ENCODE measurements at regions not wholly inside any gene's neighbourhood (a gene's known extent, or its start where the extent isn't known, plus 50 kb on each side); places are given as distances from the start of the nearest gene placed in this dataset.
A peak's percentile ranks its signal among the peaks of the same experiment; 100 is the strongest.

GRCh38 chr2:66080127-66080526 lies 354.8 kb upstream of the MEIS1 start:
- Histone ChIP-seq H3K9me3 (replicated peaks; ENCODE audit: insufficient read depth, low read length) (no peaks in the 10 kb centered on the region), H3K27ac (ENCODE audit: low read length) (no peak overlapping the region), H2AFZ (ENCODE audit: low read length) (no peak overlapping the region), H4K20me1 (ENCODE audit: insufficient read depth, low read length) (no peaks in the 10 kb centered on the region), H3K4me1 (ENCODE audit: low read length) (no peaks in the 10 kb centered on the region), H3K27me3 (replicated peaks; ENCODE audit: insufficient read depth, low read length) (no peaks in the 10 kb centered on the region), H3F3A (ENCODE audit: insufficient read depth, low read length) (no peaks in the 10 kb centered on the region), H3K9me2 (replicated peaks; ENCODE audit: insufficient read depth, low read length) (no peaks in the 10 kb centered on the region), H3K9ac (ENCODE audit: low read length) (no peak overlapping the region), H3K4me2 (ENCODE audit: low read depth, low read length) (no peak overlapping the region), H3K36me3 (replicated peaks; ENCODE audit: insufficient read depth, low read length) (no peaks in the 10 kb centered on the region), H3K79me2 (ENCODE audit: low read length) (no peaks in the 10 kb centered on the region), H3K4me3 (ENCODE audit: low read length) (no peak overlapping the region)
- TF ChIP-seq CTCF (IDR thresholded peaks at IDR 0.05; ENCODE audit: low read length) = no peak
- TF ChIP-seq EZH2phosphoT487 (IDR thresholded peaks at IDR 0.05; ENCODE audit: low read length) = no peak
- TF ChIP-seq EZH2 (optimal IDR thresholded peaks at IDR 0.05; ENCODE audit: low read depth, low read length) = no peak
- peak; percentile 26 for DNase-seq

- H3F3A ChIP-seq (ENCODE audit: insufficient read depth, low read length) = no peaks in the 10 kb centered on the region
These were observed 361.8 kb upstream of the MEIS1 start for GRCh38 chr2:66073172-66073571.

GRCh38 chr2:66070721-66071602 lies 364.0 kb upstream of the MEIS1 start:
- H3K9ac ChIP-seq (ENCODE audit: low read length) = no peak overlapping the region
- H2AFZ ChIP-seq (ENCODE audit: low read length) = no peak overlapping the region
- H3F3A ChIP-seq (ENCODE audit: insufficient read depth, low read length) = no peaks in the 10 kb centered on the region
- H3K9me2 ChIP-seq (replicated peaks; ENCODE audit: insufficient read depth, low read length) = no peaks in the 10 kb centered on the region
- no peaks in the 10 kb centered on the region for H3K4me1 ChIP-seq (ENCODE audit: low read length)
- no peak overlapping the region for H3K27ac ChIP-seq (ENCODE audit: low read length)
- H3K4me3 ChIP-seq (ENCODE audit: low read length) = no peak overlapping the region
- DNase-seq = no peak
- H3K36me3 ChIP-seq (replicated peaks; ENCODE audit: insufficient read depth, low read length) = no peaks in the 10 kb centered on the region
- no peaks in the 10 kb centered on the region for H3K9me3 ChIP-seq (replicated peaks; ENCODE audit: insufficient read depth, low read length)
- H4K20me1 ChIP-seq (ENCODE audit: insufficient read depth, low read length) = no peaks in the 10 kb centered on the region
- no peaks in the 10 kb centered on the region for H3K27me3 ChIP-seq (replicated peaks; ENCODE audit: insufficient read depth, low read length)
- TF ChIP-seq EZH2 (optimal IDR thresholded peaks at IDR 0.05; ENCODE audit: low read depth, low read length) (no peak), CTCF (IDR thresholded peaks at IDR 0.05; ENCODE audit: low read length) (no peak), EZH2phosphoT487 (IDR thresholded peaks at IDR 0.05; ENCODE audit: low read length) (no peak)
- H3K4me2 ChIP-seq (ENCODE audit: low read depth, low read length) = no peak overlapping the region
- H3K79me2 ChIP-seq (ENCODE audit: low read length) = no peaks in the 10 kb centered on the region

More at GRCh38 chr2:66073172-66073571, 361.8 kb upstream of the MEIS1 start:
- DNase-seq = no peak
- Histone ChIP-seq H3K9me2 (replicated peaks; ENCODE audit: insufficient read depth, low read length) (no peaks in the 10 kb centered on the region), H3K4me3 (ENCODE audit: low read length) (no peak overlapping the region), H2AFZ (ENCODE audit: low read length) (no peak overlapping the region), H4K20me1 (ENCODE audit: insufficient read depth, low read length) (no peaks in the 10 kb centered on the region), H3K79me2 (ENCODE audit: low read length) (no peaks in the 10 kb centered on the region), H3K9me3 (replicated peaks; ENCODE audit: insufficient read depth, low read length) (no peaks in the 10 kb centered on the region), H3K4me1 (ENCODE audit: low read length) (no peaks in the 10 kb centered on the region), H3K4me2 (ENCODE audit: low read depth, low read length) (no peak overlapping the region), H3K27ac (ENCODE audit: low read length) (no peak overlapping the region), H3K9ac (ENCODE audit: low read length) (no peak overlapping the region), H3K27me3 (replicated peaks; ENCODE audit: insufficient read depth, low read length) (no peaks in the 10 kb centered on the region), H3K36me3 (replicated peaks; ENCODE audit: insufficient read depth, low read length) (no peaks in the 10 kb centered on the region)
- TF ChIP-seq CTCF (IDR thresholded peaks at IDR 0.05; ENCODE audit: low read length) (no peak), EZH2phosphoT487 (IDR thresholded peaks at IDR 0.05; ENCODE audit: low read length) (no peak), EZH2 (optimal IDR thresholded peaks at IDR 0.05; ENCODE audit: low read depth, low read length) (no peak)
